K562 (cell line): ENCODE measurements at regions not wholly inside any gene's neighbourhood (a gene's known extent, or its start where the extent isn't known, plus 50 kb on each side); places are given as distances from the start of the nearest gene placed in this dataset.

Experiments used
- ATAC-seq: fragments of 200-7000 bp; cut with Tn5 transposase; 3 replicates; pipeline ENCODE4 v1.9.1; 2020; ENCODE audit warnings: moderate library complexity
- BruUV-seq: library from RNA; stranded (reverse); fragments of 400-500 nt; replicated peaks from 2 replicates; lab custom pipeline; 2021; lab: Mats Ljungman, UMichigan
- CTCF ChIA-PET: fragments of 300-600 bp; formaldehyde crosslinking; extraction: SDS; loops from one replicate; lab custom pipeline; 2021; ENCODE audit warnings: low intra/inter-chr PET ratio; lab: Yijun Ruan, JAX
- POLR2A ChIA-PET: fragments of 300-600, 350-650 bp; sonication (Branson Sonifier 250); formaldehyde crosslinking; extraction: SDS; loops from one replicate; lab custom pipeline; 2021; ENCODE audit warnings: antibody characterized with exemption, inconsistent platforms; lab: Yijun Ruan, JAX
- DNase-seq, 4 experiments: peaks; one replicate each; pipeline versions ENCODE4 v3.0.0 to v3.0.0-alpha.2; 2011 to 2018; ENCODE audit warnings: low spot score in 3 of 4, mixed read lengths in 3 of 4; ENCODE audit errors: extremely low read depth in 1 of 4
- FAIRE-seq: peaks from 2 replicates; lab custom pipeline; 2011; peaks lifted over from hg19 to GRCh38; lab: Jason Lieb, UNC
- H2AFZ ChIP-seq: 2 replicates; pipeline ENCODE4 v1.6.0; 2011; ENCODE audit warnings: low read depth, low read length, control low read depth, inconsistent platforms
- H3K27ac ChIP-seq: fragments of 200-600 bp; 3 replicates; pipeline ENCODE4 v1.8.0; 2011; ENCODE audit warnings: low read depth, mild to moderate bottlenecking, control low read depth, inconsistent platforms, low read length, moderate library complexity, mixed read lengths; ENCODE audit errors: extremely low read depth
- H3K27me3 ChIP-seq, 2 experiments: fragments of 300-600 bp in 1 of 2; 2 replicates in 1 of 2; 3 replicates in 1 of 2; pipeline versions ENCODE4 v1.6.0 to v1.8.0; 2011; ENCODE audit warnings: inconsistent platforms in 2 of 2, low read length in 2 of 2, mild to moderate bottlenecking in 1 of 2, mixed read lengths in 1 of 2, moderate library complexity in 1 of 2; ENCODE audit not compliant: control insufficient read depth in 2 of 2, insufficient read depth in 2 of 2
- H3K36me3 ChIP-seq: fragments of 300-600 bp; 3 replicates; pipeline ENCODE4 v1.8.0; 2011; ENCODE audit warnings: mild to moderate bottlenecking, low read length, inconsistent platforms; ENCODE audit not compliant: control insufficient read depth, insufficient read depth
- H3K4me1 ChIP-seq, 2 experiments: fragments of 200-600 bp in 1 of 2; replicated peaks in 1 of 2; 2 replicates in 1 of 2; 3 replicates in 1 of 2; pipeline versions ENCODE4 v1.5.1 to v1.8.0; 2011; ENCODE audit warnings: inconsistent platforms in 2 of 2, low read length in 2 of 2, mild to moderate bottlenecking in 1 of 2, mixed read lengths in 1 of 2, moderate library complexity in 1 of 2; ENCODE audit not compliant: control insufficient read depth in 2 of 2, insufficient read depth in 2 of 2
- H3K4me2 ChIP-seq: 2 replicates; pipeline ENCODE4 v1.6.1; 2011; ENCODE audit warnings: low read length, control low read depth, inconsistent platforms, mixed read lengths; ENCODE audit not compliant: insufficient read depth
- H3K4me3 ChIP-seq: fragments of 200-600 bp; sonication (generic), shearing (Covaris generic); 2 replicates; pipeline ENCODE4 v1.5.1; 2016; ENCODE audit warnings: control low read depth, inconsistent platforms
- H3K79me2 ChIP-seq: fragments of 200-600 bp; 3 replicates; pipeline ENCODE4 v1.8.0; 2011; ENCODE audit warnings: low read length, inconsistent platforms; ENCODE audit not compliant: control insufficient read depth, insufficient read depth
- H3K9ac ChIP-seq, 2 experiments: 2 replicates each; pipeline versions ENCODE4 v1.6.0 to v1.6.1; 2011; ENCODE audit warnings: low read depth in 2 of 2, low read length in 2 of 2, control low read depth in 1 of 2, inconsistent platforms in 1 of 2, mild to moderate bottlenecking in 1 of 2, mixed read lengths in 1 of 2; ENCODE audit not compliant: insufficient read depth in 1 of 2
- H3K9me1 ChIP-seq: one replicate; pipeline ENCODE4 v1.6.0; 2011; ENCODE audit warnings: inconsistent platforms, mild to moderate bottlenecking, low read length, moderate library complexity; ENCODE audit not compliant: control insufficient read depth, insufficient read depth
- H3K9me3 ChIP-seq: replicated peaks from 2 replicates; pipeline ENCODE4 v1.5.1; 2011; ENCODE audit warnings: low read depth, low read length, inconsistent platforms; ENCODE audit not compliant: control insufficient read depth, insufficient read depth
- H4K20me1 ChIP-seq: replicated peaks from 2 replicates; pipeline ENCODE4 v1.6.1; 2011; ENCODE audit warnings: low read length, inconsistent platforms, mixed read lengths; ENCODE audit not compliant: control insufficient read depth, insufficient read depth
- GABPB1 ChIP-seq: sonication (generic); formaldehyde crosslinking; IDR thresholded peaks from 2 replicates; pipeline ENCODE4 v1.8.0; 2022; ENCODE audit warnings: mild to moderate bottlenecking, missing genetic modification reagents
- KDM2B ChIP-seq: fragments of 250-450 bp; sonication (Bioruptor Pico); IDR thresholded peaks from 2 replicates; pipeline ENCODE4 v1.8.0; 2021; ENCODE audit warnings: mild to moderate bottlenecking, moderate library complexity
- KDM5B ChIP-seq: fragments of 200-600 bp; sonication (generic); IDR thresholded peaks from 2 replicates; pipeline ENCODE4 v1.6.1; 2012; ENCODE audit warnings: low read depth, mild to moderate bottlenecking, moderate library complexity, low read length, control low read depth, inconsistent platforms; ENCODE audit not compliant: insufficient replicate concordance
- SMAD3 ChIP-seq: fragments of 450-650 bp; formaldehyde crosslinking; conservative IDR thresholded peaks from 2 replicates; pipeline ENCODE4 v1.4.0; 2020; ENCODE audit warnings: mild to moderate bottlenecking
- STAG1 ChIP-seq: sonication (generic); formaldehyde crosslinking; IDR thresholded peaks from 2 replicates; pipeline ENCODE4 v1.5.0; 2020; ENCODE audit warnings: missing genetic modification reagents, borderline replicate concordance
- TAF7 ChIP-seq: fragments of 450-650 bp; IDR thresholded peaks from 2 replicates; pipeline ENCODE4 v1.6.1; 2016; ENCODE audit warnings: missing genetic modification characterization, missing compliant biosample characterization
- ZNF143 ChIP-seq: sonication (generic); formaldehyde crosslinking; IDR thresholded peaks from 2 replicates; pipeline ENCODE4 v1.9.0; 2022; ENCODE audit warnings: mild to moderate bottlenecking, missing genetic modification reagents
- ZNF165 ChIP-seq: fragments of 250-450 bp; sonication (Bioruptor Pico); IDR thresholded peaks from 2 replicates; pipeline ENCODE4 v1.4.0; 2020; ENCODE audit warnings: borderline replicate concordance
- ZNF444 ChIP-seq: fragments of 250-450 bp; sonication (Bioruptor Pico); IDR thresholded peaks from 2 replicates; pipeline ENCODE4 v1.4.0; 2020; ENCODE audit warnings: mild to moderate bottlenecking, moderate library complexity
- WGBS: fragments of 100-300 bp; shearing (Covaris generic); methylation state at CpG from one replicate; pipeline ENCODE4 v1.1.6; 2016; ENCODE audit warnings: low coverage, mixed read lengths; ENCODE audit not compliant: insufficient coverage; ENCODE audit errors: missing lambda C conversion rate; 5-methylcytosine and 5-hydroxymethylcytosine counted together
- in situ Hi-C: fragments of 300-500 bp; cut with MboI; formaldehyde crosslinking; loops from 4 replicates; pipeline ENCODE4 v1.15.0; 2018; ENCODE audit warnings: inconsistent platforms, mixed read lengths
- intact Hi-C: fragments of 100-400 bp; cut with micrococcal nuclease; formaldehyde crosslinking; loops from 2 replicates; pipeline ENCODE4 v1.14.2; 2022
- TF ChIP-seq, protein P1 (sequence below): fragments of 250-450 bp; sonication (Bioruptor Pico); IDR thresholded peaks from 2 replicates; pipeline ENCODE4 v1.9.0; 2021; ENCODE audit warnings: mild to moderate bottlenecking

DNA sequence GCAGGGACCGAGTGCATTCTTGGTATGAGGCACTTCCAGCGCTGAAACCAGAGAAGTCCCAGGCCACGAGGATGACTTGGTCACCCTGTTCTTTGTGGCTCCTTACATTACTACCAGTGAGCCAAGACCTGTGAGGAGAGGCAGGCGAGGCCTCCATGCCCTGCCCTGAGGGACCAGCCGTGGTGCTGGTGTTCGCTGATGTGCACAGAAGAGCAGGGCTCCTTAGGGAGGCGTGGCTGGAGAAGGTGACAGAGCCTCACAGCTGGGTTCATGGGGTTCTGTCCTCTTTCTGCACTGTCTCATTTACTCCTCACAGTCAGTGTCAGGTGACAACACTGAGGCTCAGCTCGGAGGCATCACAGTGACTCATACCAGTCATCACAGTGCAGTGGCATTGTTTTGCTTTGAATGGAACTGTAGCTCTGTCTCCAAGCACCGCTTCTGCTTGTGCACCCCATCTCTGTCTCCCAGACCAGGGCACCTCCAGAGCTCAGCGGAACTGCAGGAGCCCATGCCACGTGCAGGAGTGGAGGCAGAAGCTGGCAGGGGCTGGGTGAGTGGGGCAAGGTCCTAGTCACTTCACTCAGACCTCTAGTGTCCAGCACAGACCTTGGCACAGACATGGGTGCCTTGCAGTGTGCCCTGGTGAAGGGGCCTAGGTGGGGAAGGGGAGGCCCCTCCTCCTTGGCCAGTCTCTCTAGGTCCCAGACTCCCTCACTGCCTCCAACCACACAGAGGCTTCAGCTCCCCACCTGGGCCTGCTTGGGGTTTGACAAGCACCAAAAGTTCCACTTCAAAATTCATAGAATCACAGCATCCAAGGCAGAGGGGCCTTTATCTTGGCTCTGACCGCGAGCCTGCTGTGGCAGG lies 310.9 kb downstream of the MATN1 start:
- Histone ChIP-seq H3K27me3 (peaks cover 0 to 43% of the 10 kb centered on the region in 2 experiments; a peak in 2 of 5 replicates), H3K27ac (no peak overlapping the region), H3K9me3 (no peaks in the 10 kb centered on the region), H3K4me1 (no peaks in the 10 kb centered on the region; a peak in 1 of 5 replicates), H3K4me2 (no peak overlapping the region), H3K4me3 (no peak overlapping the region), H3K9ac (0 out of 4 replicates have a peak overlapping the region, but pooled peaks of 1 of the 2 experiments have one; percentile 29), H3K79me2 (no peaks in the 10 kb centered on the region), H4K20me1 (peaks cover 3% of the 10 kb centered on the region; the same call in 1 of the 2 replicates), H2AFZ (no peak overlapping the region), H3K36me3 (no peaks in the 10 kb centered on the region), H3K9me1 (peaks cover 3% of the 10 kb centered on the region)
- WGBS, result 0% methylated on average over 13 of the region's 13 CpGs
- BruUV-seq, result no TSS peak
- intact Hi-C loops, result no loop called here
- peak in 1 of 4 experiments; percentile 2 for DNase-seq
- FAIRE-seq, result no peak
- CTCF ChIA-PET, result no interaction called here
- POLR2A ChIA-PET, result interaction anchor here (0.7 to 1.0 kb wide), 3 partner anchors 10 to 447 kb away, joined by 3 to 4 read pairs (median 3); no protein-coding TSS in a partner anchor
- no peak for ATAC-seq
- TF ChIP-seq ZNF165 (CRISPR knock-in tag) (no peak), KDM5B (no peak), STAG1 (no peak)
- in situ Hi-C loops, result no loop called here

DNA sequence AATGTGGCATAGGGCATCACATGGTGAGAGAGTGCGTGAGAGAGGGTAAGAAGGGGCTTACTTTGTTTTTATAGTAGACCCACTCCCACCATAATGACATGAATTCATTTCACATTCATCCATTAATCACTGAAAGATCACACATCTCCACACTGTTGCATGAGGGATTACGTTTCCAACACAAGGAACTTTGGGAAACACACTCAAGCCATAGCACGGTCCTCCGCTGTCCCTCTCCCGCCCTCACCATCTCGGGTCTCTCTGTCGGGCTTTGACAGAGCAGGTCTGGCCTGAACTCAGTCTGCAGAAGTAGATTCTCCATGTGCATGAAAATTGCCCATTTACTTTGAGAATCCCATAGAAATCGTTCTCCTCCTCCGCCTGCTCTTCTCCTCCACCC lies 312.2 kb downstream of the MATN1 start:
- intact Hi-C loops, result no loop called here
- Histone ChIP-seq H3K9me1 (peaks cover 3% of the 10 kb centered on the region), H3K4me1 (no peaks in the 10 kb centered on the region; a peak in 1 of 5 replicates), H4K20me1 (peaks cover under 1% of the 10 kb centered on the region; the same call in 1 of the 2 replicates), H2AFZ (no peak overlapping the region), H3K9me3 (no peaks in the 10 kb centered on the region)
- BruUV-seq, result no TSS peak
- no peak for ATAC-seq
- TF ChIP-seq KDM2B (CRISPR knock-in tag) (no peak), ZNF143 (CRISPR knock-in tag) (no peak), TAF7 (tag) (no peak), ZNF444 (CRISPR knock-in tag) (no peak), SMAD3 (CRISPR knock-in tag) (no peak), GABPB1 (CRISPR knock-in tag) (no peak)
- TF ChIP-seq, protein P1, sequence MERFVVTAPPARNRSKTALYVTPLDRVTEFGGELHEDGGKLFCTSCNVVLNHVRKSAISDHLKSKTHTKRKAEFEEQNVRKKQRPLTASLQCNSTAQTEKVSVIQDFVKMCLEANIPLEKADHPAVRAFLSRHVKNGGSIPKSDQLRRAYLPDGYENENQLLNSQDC, result no peak
- TF ChIP-seq, all 486 proteins: peak for 0
- ChIA-PET CTCF (no interaction called here), POLR2A (interaction anchor here (0.6 to 0.8 kb wide), 3 partner anchors 59 to 577 kb away, joined by 3 to 4 read pairs (median 3); no protein-coding TSS in a partner anchor)
- H3K9ac ChIP-seq, result no peak overlapping the region
- peaks cover 4 to 42% of the 10 kb centered on the region in 2 experiments; a peak in 3 of 5 replicates for H3K27me3 ChIP-seq
- no peak overlapping the region for H3K27ac ChIP-seq
- WGBS, result 0% methylated on average over 8 of the region's 9 CpGs
- H3K79me2 ChIP-seq, result no peaks in the 10 kb centered on the region
- no peak overlapping the region for H3K4me3 ChIP-seq
- H3K36me3 ChIP-seq, result no peaks in the 10 kb centered on the region
- in situ Hi-C loops, result no loop called here
- H3K4me2 ChIP-seq, result no peak overlapping the region
- FAIRE-seq (no peak), DNase-seq (no peak)
